ENCODE measurements at regions not wholly inside any gene's neighbourhood (a gene's known extent, or its start where the extent isn't known, plus 50 kb on each side); places are given as distances from the start of the nearest gene placed in this dataset.

DNA sequence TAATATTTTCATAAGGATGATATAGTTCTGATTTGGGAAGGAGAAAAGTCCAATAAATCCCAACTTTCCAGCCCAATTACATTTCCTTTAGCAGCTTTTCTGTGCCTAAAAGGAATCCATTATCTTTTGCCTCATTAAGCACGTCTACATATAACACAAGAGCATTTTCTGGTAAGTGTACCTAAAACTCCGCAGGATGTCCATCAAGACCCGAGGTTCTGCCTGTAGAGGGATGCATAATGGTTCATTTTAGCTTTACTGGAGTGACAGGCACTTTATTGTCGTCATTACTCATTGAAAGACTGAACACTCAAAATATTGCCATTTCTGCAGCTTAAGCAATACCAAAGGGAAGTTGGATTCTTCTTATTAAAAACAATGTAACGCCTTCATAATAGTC, 669.0 kb downstream of the PRELID2 start:
- no peak for DNase-seq

DNA sequence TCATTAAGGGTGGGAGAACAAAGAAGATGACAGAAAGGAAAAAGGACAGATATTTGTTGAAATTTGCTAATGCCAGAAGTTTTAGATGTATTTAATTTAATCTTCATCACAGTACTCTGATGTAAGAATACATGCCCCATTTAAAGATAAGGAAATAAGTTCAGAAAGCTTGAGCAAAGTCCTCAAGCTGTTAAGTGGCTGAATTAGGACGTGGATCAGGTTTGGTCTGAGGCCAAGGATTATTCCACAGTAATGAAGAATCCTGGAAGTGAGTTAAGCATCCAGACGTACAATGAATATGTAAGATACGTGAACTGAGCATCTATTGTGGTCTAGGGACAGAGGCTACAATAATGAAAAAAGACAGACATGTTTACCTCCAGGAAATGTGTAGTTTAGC, 671.3 kb downstream of the PRELID2 start:
- DNase-seq: no peak

DNA sequence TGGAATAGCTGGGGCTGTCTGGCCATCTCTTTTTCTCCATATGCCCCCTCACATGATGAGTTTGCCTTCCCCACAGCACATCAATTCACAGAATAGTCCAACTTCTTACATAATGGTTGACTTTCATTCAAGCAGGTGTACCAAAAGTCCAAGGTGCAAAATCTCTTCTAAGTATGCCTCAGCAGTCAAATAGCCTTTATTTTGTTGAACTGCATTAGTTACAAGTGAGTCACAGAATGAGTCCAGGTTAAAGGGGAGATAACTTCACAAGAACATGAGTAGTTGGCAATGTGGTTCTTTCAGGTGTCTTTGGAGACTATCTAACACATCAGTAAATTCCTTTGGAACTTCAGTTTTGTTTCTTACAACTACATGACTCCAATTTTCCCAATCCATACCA, 672.5 kb downstream of the PRELID2 start:
- no peak for DNase-seq

- no peak for DNase-seq
These were observed 673.8 kb downstream of the PRELID2 start for GRCh38 chr5:145161391-145161790.

DNA sequence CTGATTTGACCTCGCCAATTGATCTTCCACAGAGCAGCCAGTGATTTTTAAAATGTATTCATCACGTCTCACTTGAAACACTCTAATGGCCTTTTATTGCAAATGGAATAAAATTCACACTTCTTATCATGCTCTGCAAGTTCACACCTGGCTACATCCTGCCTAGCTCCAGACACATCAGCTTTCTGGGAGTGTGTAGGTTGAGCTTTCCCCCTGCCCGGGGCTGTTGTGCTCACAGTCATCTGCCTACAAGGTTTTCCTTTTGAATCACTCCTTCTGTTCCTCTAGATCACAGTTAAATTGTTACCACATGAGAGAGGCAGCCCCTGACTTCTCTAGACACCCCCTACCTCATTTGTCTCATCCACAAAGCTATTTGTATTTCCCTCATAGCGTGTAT, 674.5 kb downstream of the PRELID2 start:
- DNase-seq: no peak

DNA sequence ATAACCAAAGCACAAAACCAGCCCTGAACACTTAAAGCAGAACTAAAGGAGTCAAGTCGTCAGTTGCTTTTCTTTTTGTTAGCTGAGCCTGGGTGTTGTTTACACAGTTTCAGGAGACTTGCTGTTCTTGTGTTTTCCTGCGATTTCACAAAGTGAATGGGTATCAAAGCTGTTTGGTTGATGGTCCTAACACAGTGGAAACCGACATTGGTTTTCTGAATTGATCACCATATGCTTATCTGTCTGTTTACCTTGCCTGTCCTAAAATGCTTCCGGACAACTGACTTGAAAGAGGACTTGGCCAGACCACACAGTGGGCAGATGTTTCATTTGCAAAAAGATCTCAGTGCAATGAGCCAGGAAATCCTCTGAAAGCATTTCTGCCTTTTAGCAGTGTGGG, 676.4 kb downstream of the PRELID2 start:
- no peak for DNase-seq

GRCh38 chr5:145157841-145158240, 677.3 kb downstream of the PRELID2 start:
- no peak for DNase-seq

- DNase-seq: no peak
These were observed 693.6 kb downstream of the PRELID2 start for GRCh38 chr5:145141534-145141933.

- no peak for DNase-seq
These were observed 704.1 kb downstream of the PRELID2 start for GRCh38 chr5:145130996-145131395.

DNA sequence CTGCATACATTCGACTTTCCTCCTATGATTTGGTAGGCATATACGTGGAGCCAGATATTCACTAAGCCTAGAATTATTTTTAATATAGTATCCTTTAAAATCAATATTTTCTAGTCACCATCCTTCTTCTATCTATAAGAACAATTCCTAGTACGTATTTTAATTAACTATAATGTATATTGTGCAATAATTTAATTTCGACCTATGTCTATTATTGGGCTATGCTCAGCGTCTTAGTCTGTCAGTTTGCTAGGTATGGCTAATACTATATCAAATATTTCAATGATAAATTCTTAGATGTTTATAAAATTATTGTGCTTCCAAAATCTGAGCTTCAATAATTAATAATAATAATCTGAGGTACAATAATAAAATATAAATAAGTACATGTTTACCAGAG, 705.3 kb downstream of the PRELID2 start:
- no peak for DNase-seq

DNA sequence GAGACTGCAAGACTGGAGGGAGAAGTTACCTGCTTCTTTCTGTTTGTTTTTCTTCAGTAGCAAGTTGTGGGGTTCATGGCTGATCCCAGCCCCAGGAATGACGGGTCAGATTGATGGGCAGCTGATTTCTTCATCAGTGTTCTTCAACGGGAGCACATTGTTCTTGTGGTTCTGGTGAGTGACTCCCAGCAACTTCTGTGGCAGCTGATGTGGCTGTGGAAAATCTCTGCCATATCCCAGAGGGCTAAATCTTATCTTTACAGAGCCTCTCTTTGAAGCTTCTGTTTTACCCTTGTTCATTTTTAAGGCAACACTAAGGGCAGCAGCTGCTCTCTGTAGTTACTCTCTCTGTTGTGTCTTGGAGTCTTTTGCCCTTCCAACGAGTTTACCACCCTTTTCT, 710.3 kb downstream of the PRELID2 start:
- DNase-seq: no peak

DNA sequence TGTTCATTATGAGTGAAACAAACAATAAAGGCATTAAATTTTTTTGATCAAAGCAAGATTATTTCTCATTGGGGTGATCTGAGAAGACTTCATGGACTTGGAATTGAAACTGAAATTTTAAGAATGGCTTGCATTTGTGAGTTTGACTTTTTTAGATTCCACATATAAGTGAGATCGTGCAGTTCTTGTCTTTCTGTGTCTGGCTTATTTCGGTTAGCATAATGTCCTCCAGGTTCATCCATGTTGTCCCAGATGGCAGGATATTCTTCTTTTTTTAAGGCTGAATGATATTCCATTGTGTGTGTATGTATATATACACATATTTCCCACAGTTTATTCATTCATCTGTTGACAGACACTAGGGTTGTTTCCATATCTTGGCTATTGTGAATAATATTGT, 716.5 kb downstream of the PRELID2 start:
- no peak for DNase-seq

- no peak for DNase-seq
These were observed 717.0 kb downstream of the PRELID2 start for GRCh38 chr5:145118127-145118526.

DNA sequence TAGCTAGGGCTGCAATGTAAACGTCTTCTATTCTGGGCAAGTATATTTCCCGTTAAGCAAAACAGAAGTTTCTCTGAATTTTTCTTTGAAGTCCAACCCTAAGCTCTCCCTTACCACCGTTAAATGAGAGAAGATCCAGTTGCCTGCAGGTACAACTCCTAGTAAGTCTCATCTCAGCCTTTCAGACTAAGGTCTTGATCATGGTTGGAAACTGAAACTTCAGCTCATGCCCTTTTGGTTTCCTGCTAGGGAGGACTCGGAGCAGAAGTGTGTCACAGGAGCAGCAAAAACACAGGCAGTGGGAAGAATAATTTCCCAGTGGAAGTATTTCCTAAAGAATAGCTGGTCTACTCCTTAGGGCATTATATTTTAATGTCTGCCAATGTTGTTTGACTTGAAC, 717.9 kb downstream of the PRELID2 start:
- no peak for DNase-seq

DNA sequence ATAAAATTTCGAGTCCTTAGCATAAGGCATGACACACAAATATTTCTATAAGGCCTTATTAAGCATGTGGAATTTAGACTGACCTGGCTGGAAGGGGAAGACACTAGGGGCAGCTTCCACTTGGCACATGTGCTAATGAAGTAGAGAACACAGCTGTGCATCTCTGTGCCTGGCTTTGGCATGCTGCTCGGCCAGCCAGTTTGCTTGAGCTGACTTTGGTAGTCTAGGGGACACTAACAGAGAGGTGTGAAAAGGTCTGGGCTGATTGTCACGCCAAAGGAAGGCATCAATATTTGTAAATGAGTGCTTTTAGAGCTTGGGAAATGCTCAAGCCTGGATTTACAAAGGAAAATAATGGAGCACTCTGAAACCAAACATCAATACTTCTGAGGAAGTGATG, 723.7 kb downstream of the PRELID2 start:
- no peak for DNase-seq

DNA sequence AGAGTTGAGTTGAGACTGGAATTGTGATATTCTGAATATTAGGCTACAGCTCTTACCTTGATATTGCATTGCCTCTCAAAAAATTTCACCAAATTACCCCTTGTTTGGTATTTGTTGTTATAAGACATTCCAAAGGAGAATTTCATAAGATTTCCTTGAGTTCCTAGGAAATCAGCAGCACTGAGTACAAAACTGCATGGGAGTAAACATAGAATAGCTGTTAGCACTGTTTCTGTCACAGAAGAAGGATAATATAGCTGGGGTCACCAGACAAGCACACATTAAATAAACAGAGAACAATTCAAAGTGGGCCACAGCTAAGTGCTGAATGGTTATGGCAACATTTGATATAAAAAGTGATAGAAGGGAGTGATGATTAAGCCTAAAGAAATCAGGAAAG, 724.3 kb downstream of the PRELID2 start:
- no peak for DNase-seq

DNA sequence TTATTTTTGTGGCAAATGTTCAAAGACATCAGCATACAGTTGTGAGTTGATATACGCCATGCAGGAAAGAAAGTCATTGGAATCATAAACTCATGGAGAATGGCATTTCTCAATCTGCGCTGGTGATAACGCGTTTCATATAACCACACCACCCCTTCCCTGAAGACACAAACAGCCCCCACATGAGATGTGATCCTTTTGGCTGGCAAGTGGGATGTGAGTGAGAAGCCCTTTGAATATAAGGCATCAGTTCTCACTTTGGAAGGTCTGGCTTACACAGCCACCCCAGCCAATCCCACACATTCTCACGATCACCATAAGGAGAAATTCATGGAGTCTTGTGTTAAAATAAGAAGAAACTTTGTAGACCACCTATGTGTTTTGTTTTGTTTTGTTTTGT, 725.0 kb downstream of the PRELID2 start:
- no peak for DNase-seq

DNA sequence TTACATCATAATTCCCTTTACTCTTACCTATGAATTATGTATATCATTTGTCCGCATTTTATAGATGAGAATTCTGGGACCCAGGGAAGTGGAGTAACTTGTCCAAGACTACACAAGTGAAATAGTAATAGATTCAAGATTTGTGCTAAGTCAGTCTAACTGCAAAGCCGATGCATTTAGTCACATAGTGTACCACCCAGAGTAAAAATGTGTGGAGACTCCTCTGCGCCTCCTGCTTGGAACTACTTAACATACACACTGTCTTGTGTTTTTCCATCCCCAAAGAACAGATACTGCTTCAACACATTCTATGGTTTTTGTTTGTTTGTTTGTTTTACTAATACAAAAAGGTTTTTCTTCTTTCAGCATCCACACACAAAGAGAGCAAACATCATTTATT, 729.8 kb downstream of the PRELID2 start:
- no peak for DNase-seq

GRCh38 chr5:145104106-145104505, 731.0 kb downstream of the PRELID2 start:
- no peak for DNase-seq

DNA sequence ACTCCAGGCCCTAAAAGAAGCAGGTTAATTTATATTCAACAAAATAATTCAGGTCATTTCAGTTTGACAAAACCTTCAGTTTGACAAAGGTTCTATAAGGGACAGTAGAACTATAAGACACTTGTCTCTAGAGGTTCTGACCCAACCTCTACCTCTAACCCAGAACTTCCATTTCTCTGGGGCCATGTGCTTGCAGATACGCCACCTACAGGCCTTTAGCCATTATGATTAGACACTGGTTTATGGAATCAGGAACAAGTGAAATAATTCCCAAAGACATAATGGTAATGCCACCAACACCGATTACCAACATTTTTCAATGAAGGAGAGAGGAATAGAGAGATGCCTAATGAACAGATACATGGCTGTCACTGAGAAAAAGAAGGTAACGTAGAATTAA, 733.9 kb downstream of the PRELID2 start:
- no peak for DNase-seq

- no peak for DNase-seq
These were observed 745.0 kb downstream of the PRELID2 start for GRCh38 chr5:145090115-145090514.

DNA sequence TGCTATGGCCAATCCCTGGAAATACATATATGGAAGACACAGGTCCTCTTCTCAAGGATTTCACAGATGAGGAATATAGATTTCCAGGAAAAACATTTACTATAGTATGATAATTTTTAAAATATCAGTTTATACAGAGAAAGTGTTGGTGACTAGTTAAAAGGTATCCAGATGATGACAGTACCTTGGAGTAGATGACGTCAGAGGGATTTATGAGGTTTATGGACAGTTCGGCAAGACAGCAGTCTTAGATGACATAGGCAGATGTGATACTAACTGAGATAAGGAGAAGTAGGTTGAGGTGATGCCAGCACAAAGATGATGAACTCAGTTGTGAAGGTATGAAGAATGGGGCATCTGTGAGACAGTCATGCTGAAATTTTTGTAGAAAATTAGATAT, 750.3 kb downstream of the PRELID2 start:
- no peak for DNase-seq

DNA sequence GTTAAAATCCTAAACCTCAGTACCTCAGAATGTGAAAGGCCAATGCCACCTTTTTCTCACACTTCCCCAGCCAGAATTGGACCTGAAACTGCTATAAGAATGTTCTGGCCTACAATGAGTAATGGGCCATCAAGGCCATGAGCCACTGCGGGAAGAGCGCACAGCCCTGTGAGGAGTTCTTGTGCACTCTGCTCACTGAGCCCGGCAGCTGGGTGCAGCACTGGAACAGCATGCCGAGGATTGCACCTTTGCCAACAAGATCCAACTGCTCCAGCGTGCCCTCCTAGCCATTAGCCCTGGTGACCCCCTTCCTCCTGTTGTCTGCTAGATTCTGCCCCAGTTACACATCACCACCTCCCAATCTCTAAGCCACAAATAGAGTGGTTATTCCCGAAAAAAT, 758.1 kb downstream of the PRELID2 start:
- DNase-seq: no peak

DNA sequence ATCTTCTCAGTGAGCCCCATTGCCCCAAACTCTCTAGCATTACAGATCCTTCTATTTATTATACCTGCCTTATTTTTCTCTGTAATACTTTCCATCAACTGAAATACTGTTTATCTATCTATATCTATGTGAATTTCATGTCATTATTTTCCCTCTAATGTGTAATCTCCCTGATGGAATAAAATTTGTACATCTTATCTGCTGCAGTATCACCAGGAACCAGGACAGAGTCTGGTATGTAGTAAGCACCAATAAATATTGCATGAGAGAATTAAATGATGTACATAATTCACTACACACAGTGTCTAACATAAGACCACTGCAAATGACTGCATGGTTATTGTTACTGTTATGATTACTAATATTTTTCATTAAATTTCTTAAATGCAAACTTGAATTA, 759.1 kb downstream of the PRELID2 start:
- DNase-seq: no peak

DNA sequence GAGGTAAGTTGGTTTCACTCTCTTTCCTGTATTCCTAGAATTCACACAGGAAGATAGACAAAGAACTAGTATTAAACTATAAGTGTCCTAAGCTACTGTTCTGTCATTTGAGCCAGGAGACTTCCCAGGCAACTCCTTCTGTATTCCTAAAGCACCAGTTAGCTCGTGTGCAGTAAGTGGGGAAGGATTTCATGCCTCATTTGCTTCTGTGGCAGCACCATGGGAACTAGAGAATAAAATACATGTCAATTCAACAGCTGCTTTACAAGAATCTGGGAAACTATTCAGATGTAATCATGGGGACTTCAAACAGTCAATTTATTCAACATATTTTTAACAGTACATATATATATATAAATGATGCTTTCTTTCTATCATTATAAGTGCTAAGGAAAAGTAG, 762.3 kb downstream of the PRELID2 start:
- no peak for DNase-seq

DNA sequence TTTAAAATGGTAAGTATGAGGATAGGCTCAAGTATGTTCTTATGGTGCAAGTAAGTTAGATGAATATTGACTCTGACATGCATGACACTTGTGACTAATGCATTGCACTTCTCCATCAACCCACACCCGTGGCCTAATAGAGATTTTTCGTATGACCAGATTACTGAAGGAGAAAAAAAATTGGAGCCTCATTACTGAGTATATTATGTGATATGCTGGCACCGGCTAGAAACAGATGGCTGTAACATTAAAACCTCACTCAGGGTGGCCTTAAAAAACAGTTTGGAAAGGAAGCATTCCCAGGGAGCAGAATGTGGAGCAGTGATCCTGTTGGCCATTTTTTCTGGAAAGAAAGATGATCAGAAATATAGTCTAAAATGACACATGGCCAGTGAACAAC, 766.4 kb downstream of the PRELID2 start:
- no peak for DNase-seq
